ENCODE measurements at regions not wholly inside any gene's neighbourhood (a gene's known extent, or its start where the extent isn't known, plus 50 kb on each side); places are given as distances from the start of the nearest gene placed in this dataset.

GRCh38 chr18:47373465-47373864, 122.0 kb upstream of the SKOR2 start:
- no peak for TF ChIP-seq PATZ1 (CRISPR knock-in tag; IDR thresholded peaks at IDR 0.05; ENCODE audit: borderline replicate concordance)
- TF ChIP-seq MCM2 (IDR thresholded peaks at IDR 0.05; ENCODE audit: low read depth), result no peak
- no peak for TF ChIP-seq KLF16 (IDR thresholded peaks at IDR 0.05)
- no peak for TF ChIP-seq FOXP1 (CRISPR knock-in tag; IDR thresholded peaks at IDR 0.05)
- TF ChIP-seq ZNF232 (CRISPR knock-in tag; IDR thresholded peaks at IDR 0.05), result no peak
- no peak for TF ChIP-seq CTCF (IDR thresholded peaks at IDR 0.05 in 2 of 3, conservative IDR thresholded peaks at IDR 0.05 in 1 of 3; ENCODE audit: insufficient read depth in 2 of 3, low read depth in 1 of 3, low read length in 3 of 3)
- TF ChIP-seq REST (IDR thresholded peaks at IDR 0.05; ENCODE audit: borderline replicate concordance), result no peak
- TF ChIP-seq REST (CRISPR knock-in tag; IDR thresholded peaks at IDR 0.05; ENCODE audit: low read depth), result no peak
- no peak for TF ChIP-seq DPF2 (IDR thresholded peaks at IDR 0.05)

Data from K562 (cell line).